HG03060 (cell line): ENCODE measurements at regions not wholly inside any gene's neighbourhood (a gene's known extent, or its start where the extent isn't known, plus 50 kb on each side); places are given as distances from the start of the nearest gene placed in this dataset.

Experiments used
- ATAC-seq: cut with Tn5 transposase; IDR thresholded peaks from one replicate; pipeline ENCODE4 v1.9.1; 2021; ENCODE audit warnings: low read depth, moderate number of reproducible peaks; ENCODE audit not compliant: unreplicated experiment

DNA sequence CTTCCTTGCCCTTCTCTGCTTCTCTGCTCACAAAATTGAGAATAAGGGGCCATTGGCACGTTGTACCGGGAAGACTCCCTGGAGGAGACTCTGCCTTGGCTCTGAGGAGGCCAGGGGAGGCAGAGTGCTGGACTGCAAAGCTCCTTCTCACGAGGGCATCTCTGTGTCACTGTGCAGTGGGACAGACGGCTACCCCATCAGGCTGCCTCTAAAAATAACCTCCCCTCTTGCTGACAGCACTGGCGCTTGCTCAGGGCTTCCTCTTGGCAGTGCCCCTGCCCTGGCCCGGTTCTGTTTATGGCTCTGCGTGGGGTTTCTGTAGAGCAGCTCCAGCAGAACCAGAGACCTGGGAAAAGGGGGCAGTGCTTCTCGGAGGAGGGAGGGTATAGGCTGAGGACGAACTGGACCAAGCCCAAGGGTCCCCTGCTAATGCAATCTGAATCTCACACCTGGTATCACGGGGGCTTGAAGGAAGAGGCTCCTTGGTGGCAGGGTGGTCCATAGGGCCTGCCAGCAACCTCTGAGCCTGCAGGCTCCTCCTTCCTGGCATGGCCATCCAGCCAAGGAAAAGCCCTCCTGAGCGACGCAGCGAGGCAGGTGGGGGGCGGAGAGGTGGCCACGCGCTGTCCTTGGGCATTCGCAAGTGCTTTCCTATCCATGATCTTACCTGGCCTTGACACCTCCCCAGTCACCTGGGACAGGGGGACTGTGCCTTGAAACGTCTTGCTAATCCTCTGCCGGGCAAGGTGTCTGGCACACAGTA lies 63.3 kb upstream of the TLE3 start:
- ATAC-seq = no peak

DNA sequence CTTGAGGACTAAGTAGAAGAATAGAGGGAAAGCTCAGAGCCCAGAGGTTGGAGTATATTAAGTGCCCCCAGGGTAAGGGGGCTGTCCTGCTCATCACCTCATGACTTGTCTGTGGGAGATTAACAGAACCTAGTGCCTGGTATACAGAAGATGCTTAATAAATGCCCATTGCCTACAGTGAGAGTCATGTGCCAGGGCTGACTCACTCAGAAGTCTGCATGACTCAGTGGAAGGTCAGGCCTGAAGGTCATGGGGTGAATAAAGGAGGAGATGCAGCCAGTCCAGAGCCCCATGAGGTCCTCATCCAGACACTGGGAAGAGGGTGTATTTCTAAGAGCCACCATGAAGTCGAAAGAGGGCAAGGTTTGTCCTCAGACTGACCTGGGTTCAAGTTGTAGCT lies 62.5 kb upstream of the TLE3 start:
- no peak for ATAC-seq

DNA sequence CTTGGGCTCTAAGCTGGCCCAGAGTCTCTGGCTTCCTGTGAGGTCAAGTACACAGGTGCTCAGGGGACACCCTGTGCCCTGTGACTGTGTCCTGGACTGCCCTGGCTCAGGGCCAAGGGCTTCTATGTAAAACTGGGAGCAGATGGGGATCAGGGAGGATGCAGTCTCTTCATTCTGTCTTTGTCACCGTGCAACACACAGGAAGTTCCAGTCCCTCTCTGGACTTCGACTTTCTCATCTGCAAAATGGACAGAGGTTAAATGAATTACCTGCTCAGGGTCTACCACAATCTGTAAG lies 61.9 kb upstream of the TLE3 start:
- no peak for ATAC-seq

DNA sequence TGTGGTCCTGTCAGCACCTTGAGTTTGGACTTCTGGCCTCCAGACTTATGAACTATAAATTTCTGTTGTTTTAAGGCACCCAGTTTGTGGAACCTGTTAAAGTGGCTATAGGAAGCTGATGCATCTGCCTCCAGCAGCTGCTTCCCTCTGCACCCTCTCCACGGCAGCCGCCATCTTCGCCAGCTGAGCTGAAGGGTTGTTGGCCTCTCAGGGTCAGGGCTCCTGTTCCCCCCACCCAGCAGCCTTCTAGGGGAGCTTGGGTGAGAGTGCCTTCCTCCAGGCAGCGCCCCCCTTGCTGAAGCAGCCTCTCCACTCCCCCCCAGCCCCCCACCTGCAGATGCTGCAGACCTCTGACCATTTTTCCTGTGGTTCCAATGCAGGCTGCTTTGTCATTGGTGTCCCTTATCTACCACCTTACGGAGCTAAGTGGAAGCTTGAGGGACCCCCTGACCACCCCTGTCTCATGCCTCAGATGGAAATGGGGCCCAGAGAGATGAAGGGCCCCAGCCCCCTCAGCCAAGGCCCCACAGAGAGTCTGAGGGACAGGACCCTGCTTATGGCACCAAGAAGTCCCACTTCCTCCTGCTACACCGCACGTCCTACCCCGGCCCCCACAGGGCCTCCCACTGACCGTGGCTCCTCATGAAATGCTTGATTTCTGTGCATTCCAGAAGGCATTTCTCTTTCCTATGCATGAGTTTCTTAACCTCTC lies 61.4 kb upstream of the TLE3 start:
- ATAC-seq = no peak

DNA sequence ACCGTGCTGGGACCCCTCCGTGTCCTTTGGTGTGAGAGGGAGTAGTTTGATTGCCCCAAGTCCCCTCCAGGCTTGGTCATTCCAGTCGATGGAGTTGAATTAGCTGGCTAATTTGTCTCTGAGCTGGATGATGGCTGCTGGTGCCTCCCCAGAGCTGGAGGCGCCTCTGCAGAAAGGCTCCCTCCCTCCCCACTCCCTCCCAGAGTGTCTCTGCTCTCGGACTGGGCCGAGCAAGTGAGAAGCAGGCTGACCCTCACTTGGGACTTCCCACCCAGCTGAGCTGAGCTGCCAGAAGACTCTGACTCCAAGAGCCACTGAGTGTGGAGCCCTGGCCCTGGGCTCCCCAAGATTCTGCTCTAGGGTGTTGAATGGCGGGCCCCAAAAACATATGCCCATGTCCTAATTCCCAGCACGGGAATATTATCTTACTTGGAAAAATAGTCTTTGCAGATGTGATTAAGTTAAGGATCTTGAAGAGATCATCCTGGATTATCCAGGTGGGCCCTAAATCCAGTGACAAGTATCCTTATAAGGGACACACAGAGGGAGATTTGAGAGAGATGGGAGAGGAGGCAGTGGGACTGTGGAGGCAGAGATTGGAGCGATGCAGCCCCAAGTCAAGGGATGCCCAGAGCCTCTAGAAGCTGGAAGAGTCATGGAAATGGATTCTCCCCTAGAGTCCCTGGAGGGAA lies 60.7 kb upstream of the TLE3 start:
- no peak for ATAC-seq

DNA sequence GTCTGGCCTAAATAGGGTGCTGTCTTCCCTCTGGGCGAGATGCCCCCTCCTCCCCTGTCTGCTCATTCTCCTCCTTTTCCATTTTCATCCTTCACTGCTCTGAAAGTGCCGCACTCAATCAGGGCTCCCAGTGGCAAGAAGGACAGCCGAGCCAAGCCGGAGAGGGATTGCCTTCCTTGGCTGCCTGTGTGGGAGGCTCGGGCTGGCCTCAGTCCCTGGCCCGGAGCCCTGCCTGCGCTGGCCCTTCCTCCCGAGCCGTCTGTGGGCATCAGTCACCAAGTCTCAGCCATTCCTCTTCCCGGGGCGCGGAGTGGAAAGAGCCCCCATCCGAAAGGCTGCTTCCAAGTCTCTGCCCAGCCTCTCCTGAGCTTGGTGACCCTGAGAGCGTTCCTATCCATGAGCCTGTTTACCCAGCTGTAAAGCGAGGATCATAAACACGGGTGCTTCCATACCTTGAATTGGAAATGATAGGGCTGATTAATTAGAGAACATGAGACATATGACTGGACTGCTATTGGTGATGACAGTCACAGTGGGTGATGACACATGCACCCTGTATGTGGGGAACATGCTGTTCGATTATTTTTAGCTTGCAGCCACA lies 59.1 kb upstream of the TLE3 start:
- no peak for ATAC-seq

DNA sequence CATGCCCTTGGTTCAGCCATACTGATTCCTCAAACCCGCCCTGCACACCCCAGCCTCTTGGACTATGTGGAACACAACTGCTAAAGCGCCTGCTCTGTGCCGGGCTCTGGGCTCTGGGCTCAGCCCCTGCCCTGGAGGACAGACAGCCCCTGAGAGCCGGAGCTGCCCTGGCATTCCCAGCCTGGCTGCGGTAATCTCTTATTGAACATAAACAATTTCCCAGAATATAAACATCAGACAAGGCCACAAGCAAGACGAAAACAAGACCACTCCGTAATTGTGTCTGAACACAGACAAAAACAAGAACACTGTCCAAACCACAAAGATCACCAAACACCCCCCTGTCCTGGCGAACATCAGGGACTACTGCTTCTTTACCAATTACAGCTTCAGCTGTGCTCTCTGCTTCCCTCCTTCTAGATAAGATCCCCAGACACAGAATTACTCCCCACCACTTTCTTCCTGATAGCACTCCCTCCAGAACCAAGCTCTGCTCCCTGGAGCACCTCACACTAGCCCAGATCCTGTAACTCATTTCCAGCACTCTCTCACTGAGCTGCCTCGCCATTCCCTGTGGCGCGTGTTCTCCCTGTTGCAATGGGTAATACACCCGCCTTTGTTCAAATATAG lies 57.1 kb upstream of the TLE3 start:
- ATAC-seq = no peak

DNA sequence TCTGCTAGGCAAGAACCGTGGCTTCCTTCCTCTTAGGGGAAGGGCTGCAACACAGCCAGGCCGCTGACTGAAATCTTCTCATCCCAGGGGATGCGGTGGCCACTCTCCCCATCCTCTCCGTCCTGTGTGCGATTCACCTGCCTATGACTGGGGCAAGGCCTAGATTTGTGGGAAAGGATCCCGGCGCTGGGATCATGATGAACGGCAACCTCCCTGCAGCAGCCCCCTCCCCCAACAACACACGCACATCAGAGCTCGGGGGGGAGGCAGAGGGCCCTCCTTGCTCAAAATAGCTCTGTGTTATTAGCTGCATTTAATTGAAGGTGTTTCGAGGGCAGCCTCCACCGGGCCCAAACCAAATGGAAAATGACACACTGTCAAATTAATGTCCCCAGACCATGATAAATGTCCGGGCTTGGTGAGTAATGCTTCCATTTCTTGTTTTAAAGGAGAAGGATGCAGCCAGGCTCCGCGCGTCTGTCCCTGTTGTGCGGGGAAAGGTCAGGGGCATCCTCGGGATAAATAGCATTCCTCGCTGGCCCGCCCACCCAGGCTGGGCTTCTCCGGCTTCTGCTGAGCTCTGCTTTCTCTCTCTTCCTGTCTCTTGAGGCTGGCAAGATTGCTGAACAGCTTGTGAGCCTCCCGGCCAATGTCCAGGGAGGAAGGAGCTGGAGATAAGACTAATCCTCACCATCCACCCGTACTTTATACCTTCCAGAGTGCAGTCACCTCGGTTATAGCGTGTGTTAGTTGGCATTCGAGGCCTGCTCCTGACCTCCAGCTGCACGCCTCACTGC lies 56.4 kb upstream of the TLE3 start:
- no peak for ATAC-seq

DNA sequence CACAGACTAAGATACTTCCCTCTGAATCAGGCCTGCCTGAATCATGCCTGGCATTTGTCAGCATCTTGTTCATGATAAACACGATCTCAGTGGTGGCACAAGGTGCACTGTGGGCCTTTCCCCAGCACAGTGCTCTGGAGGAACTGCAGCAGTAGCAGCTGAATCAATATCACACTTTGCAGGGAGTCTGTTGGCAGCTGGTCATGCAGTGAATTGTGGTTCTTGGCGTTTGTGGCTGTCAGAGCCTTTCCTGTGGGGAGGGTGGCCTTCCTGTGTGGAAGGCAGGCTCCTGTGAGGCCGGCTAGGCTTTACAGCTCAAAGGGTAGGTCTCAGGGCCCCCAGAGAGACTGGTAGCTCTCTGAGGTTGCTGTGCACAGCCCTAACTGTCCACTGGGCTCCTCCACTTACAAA lies 54.4 kb upstream of the TLE3 start:
- no peak for ATAC-seq

DNA sequence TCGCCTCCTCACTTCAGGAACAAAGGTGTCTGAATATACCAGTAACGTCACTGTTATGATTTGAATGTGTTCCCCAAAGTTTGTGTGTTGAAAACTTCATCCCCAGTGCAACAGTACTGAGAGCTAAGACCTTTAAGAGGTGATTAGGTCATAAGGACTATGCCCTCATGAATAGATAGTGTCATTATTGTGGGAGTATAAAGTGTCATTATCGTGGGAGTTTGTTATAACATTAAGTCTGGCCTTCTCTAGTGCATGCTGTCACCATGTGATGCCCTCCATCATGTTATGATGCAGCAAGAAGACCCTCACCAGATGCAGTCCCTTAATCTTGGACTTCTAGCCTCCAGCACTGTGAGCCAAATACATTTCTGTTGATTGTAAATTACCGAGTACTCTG lies 53.7 kb upstream of the TLE3 start:
- no peak for ATAC-seq

DNA sequence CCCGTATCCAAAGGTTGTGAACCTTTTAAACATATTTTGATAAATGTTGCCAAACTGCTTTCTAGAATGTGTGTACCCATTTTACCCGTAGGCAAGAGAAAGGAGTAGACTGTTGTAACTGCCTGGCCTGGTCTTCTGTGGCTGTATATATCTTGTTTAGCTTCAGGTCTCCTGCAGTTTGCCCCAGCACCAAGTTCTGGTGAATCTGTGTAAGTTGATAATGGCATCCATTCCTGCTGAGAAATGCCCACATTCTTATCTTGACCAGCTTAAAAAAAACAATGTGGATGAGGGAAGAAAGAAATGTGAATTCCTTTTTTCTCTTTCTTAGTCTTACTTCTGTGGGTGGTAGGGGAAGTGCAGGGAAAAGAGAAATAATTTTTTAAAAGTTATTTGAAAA lies 53.3 kb upstream of the TLE3 start:
- ATAC-seq = no peak

DNA sequence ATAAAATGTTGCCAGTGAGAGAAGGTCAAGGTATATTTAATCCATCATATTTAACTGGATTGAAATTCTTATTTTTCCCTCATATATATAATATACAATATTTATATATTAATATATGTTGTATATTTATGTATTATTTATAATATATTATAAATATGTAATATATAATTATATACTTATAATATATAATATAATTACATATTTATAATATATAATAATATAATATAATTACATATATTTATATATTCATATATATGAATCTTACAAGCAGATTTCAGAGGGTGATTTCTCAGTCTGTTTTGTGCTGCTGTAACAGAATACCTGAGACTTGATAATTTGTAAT lies 52.7 kb upstream of the TLE3 start:
- ATAC-seq = no peak

DNA sequence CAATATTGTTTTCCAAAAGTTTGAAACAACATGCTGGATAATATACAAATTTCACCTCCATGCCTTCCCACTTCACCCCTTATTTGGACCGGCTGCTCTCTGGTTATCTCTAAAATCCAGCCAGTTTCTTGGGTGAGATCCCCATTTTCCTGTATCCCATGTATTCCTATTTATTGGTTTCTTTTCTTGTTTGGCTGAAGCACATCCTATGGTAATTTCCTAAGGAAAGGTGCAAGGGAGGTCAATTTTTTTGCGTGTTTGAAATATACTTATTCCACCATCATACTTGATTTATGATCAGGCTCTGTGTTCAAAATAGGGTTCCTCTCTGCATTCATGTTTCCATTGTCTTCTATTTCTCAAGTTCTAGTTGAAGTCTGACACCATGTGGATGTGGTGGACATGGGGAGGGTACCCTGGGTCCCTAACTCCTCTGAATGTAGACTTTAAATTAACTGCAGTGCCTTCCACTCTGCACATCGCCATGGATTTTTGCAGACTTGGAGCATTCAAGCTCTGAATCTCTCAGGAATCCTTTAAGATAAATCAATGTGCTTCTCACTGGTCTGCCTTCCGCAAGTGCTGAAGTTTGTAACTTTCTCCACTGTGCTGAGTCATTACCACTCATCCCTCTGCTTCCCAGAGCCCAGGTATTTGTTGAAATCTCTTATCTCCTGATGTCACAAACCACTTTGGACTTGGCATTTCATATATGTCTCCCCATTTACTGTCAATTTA lies 52.1 kb upstream of the TLE3 start:
- ATAC-seq = no peak

DNA sequence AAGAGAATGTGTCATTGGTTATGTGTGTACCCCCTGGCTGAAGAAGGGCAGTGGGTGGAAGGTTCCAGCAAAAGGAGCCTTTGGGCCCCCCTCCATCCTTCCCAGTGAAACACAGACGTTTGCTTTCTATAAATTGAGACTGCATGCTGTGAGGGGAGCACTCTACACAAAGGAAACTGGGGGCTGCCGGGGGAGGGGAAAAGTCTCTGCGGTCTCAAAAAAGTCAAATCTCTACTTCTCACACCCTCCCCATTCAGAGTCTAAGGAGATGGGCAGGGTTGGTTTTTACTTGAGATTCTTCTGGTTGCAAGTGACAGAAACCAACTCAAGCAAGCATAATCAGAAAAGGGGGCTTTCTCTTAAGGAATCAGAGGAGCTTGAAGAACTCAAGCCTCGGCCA lies 50.1 kb upstream of the TLE3 start:
- no peak for ATAC-seq
